ENCODE measurements at regions not wholly inside any gene's neighbourhood (a gene's known extent, or its start where the extent isn't known, plus 50 kb on each side); places are given as distances from the start of the nearest gene placed in this dataset.

DNA sequence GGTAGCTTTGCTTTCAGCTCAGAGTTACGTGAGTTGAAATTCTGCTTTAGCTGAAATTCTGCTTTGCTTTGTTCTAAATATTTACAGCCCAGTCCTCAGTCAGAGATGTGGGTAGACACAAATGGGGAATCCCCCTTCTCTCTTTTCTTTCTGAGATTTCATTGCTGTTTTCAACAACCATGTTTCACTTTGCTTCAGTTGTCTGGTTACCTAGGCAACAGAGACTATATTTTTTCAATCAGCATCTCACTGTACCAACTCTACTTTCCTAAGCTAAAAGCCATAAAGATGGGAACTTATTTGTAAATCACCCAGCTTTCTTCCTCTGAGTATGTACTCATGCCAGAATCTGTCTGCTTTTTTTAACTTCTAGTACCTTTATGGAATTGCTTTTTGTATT is 509.0 kb downstream of the OLFM4 start:
- Histone ChIP-seq H3K36me3 (ENCODE audit: control insufficient read depth in 5 of 5, insufficient read depth in 5 of 5, low read length in 5 of 5) (no peaks in the 10 kb centered on the region), H3K27me3 (ENCODE audit: control insufficient read depth in 5 of 5, insufficient read depth in 4 of 5, low read length in 5 of 5) (no peaks in the 10 kb centered on the region), H3K4me1 (ENCODE audit: control insufficient read depth in 5 of 5, insufficient read depth in 5 of 5, low read length in 5 of 5) (no peaks in the 10 kb centered on the region), H3K27ac (ENCODE audit: low read depth, low read length) (no peak overlapping the region), H3K9ac (ENCODE audit: low read length in 5 of 5) (no peak overlapping the region), H3K9me3 (ENCODE audit: control insufficient read depth in 5 of 5, low read length in 5 of 5) (peaks cover 0 to 2% (median 0%) of the 10 kb centered on the region in 5 donors), H3K4me3 (ENCODE audit: low read depth in 1 of 5, low read length in 5 of 5) (no peak overlapping the region)

DNA sequence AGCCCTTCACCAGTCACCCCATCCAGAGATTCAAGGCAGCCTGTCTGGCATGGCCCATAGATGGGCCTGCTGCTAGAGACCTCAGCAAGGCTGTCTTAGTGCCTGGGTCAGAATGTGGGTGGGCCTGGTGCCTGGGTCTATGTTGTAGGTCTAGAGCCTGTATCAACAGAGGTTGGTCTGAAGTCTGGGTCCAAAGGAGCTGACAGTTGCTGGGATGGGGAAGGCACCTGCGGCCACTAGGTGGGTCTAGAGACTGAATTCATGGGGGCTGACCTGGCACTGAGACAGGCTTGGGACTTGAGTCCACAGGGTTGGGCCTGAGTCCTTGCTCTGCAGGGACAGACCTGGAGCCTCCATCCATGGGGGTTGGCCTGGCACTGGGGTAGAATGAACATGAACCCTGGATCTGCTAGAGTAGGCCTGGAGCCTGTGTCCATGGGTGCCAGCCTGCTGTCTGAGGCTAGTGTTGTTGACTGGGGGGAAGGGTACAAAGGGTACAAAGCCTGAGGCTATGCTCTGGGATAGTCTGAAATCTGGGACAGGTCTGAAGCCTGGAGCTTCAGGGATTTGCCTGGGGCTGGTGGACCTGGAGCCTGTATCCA is 516.8 kb downstream of the OLFM4 start:
- Histone ChIP-seq H3K27me3 (ENCODE audit: control insufficient read depth in 5 of 5, insufficient read depth in 4 of 5, low read length in 5 of 5) (no peaks in the 10 kb centered on the region), H3K4me3 (ENCODE audit: low read depth in 1 of 5, low read length in 5 of 5) (no peak overlapping the region), H3K9ac (ENCODE audit: low read length in 5 of 5) (no peak overlapping the region), H3K27ac (ENCODE audit: low read depth, low read length) (no peak overlapping the region), H3K4me1 (ENCODE audit: control insufficient read depth in 5 of 5, insufficient read depth in 5 of 5, low read length in 5 of 5) (no peaks in the 10 kb centered on the region), H3K9me3 (ENCODE audit: control insufficient read depth in 5 of 5, low read length in 5 of 5) (peaks cover 0 to 7% (median 4%) of the 10 kb centered on the region in 5 donors), H3K36me3 (ENCODE audit: control insufficient read depth in 5 of 5, insufficient read depth in 5 of 5, low read length in 5 of 5) (no peaks in the 10 kb centered on the region)

GRCh38 chr13:53560556-53560955 is 531.9 kb downstream of the OLFM4 start:
- no peaks in the 10 kb centered on the region for H3K4me1 ChIP-seq (ENCODE audit: control insufficient read depth in 5 of 5, insufficient read depth in 5 of 5, low read length in 5 of 5)
- H3K9me3 ChIP-seq (ENCODE audit: control insufficient read depth in 5 of 5, low read length in 5 of 5): no peaks in the 10 kb centered on the region
- H3K27ac ChIP-seq (ENCODE audit: low read depth, low read length): no peak overlapping the region
- no peaks in the 10 kb centered on the region for H3K27me3 ChIP-seq (ENCODE audit: control insufficient read depth in 5 of 5, insufficient read depth in 4 of 5, low read length in 5 of 5)
- H3K4me3 ChIP-seq (ENCODE audit: low read depth in 1 of 5, low read length in 5 of 5): no peak overlapping the region
- H3K9ac ChIP-seq (ENCODE audit: low read length in 5 of 5): no peak overlapping the region
- H3K36me3 ChIP-seq (ENCODE audit: control insufficient read depth in 5 of 5, insufficient read depth in 5 of 5, low read length in 5 of 5): no peaks in the 10 kb centered on the region

GRCh38 chr13:53562419-53562818 is 533.8 kb downstream of the OLFM4 start:
- Histone ChIP-seq H3K27ac (ENCODE audit: low read depth, low read length) (no peak overlapping the region), H3K9ac (ENCODE audit: low read length in 5 of 5) (no peak overlapping the region), H3K36me3 (ENCODE audit: control insufficient read depth in 5 of 5, insufficient read depth in 5 of 5, low read length in 5 of 5) (no peaks in the 10 kb centered on the region), H3K27me3 (ENCODE audit: control insufficient read depth in 5 of 5, insufficient read depth in 4 of 5, low read length in 5 of 5) (no peaks in the 10 kb centered on the region), H3K9me3 (ENCODE audit: control insufficient read depth in 5 of 5, low read length in 5 of 5) (no peaks in the 10 kb centered on the region), H3K4me1 (ENCODE audit: control insufficient read depth in 5 of 5, insufficient read depth in 5 of 5, low read length in 5 of 5) (no peaks in the 10 kb centered on the region), H3K4me3 (ENCODE audit: low read depth in 1 of 5, low read length in 5 of 5) (no peak overlapping the region)

GRCh38 chr13:53568491-53568890 is 539.9 kb downstream of the OLFM4 start:
- Histone ChIP-seq H3K4me3 (ENCODE audit: low read depth in 1 of 5, low read length in 5 of 5) (no peak overlapping the region), H3K27me3 (ENCODE audit: control insufficient read depth in 5 of 5, insufficient read depth in 4 of 5, low read length in 5 of 5) (no peaks in the 10 kb centered on the region), H3K4me1 (ENCODE audit: control insufficient read depth in 5 of 5, insufficient read depth in 5 of 5, low read length in 5 of 5) (no peaks in the 10 kb centered on the region), H3K36me3 (ENCODE audit: control insufficient read depth in 5 of 5, insufficient read depth in 5 of 5, low read length in 5 of 5) (no peaks in the 10 kb centered on the region), H3K27ac (ENCODE audit: low read depth, low read length) (no peak overlapping the region), H3K9ac (ENCODE audit: low read length in 5 of 5) (no peak overlapping the region), H3K9me3 (ENCODE audit: control insufficient read depth in 5 of 5, low read length in 5 of 5) (no peaks in the 10 kb centered on the region)

DNA sequence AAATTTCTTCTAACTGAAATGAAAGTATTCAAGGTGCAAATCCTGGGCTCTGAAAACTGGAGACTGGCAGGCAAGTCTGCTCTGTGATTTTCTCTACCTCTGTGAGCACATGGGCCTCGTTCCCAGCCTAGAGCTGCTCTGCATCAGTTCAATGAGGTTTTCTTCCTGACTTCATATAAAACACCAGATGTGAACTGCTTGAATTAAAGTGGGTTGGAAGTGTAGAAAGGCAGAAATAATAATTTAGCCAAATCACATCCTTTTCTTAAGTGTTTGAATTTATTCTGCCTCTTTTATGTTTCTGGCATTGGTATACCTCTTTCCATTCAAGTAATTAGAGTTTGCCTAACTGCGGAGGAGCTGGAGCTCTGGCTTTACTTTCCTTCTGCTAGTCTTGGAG is 540.8 kb downstream of the OLFM4 start:
- H3K4me3 ChIP-seq (ENCODE audit: low read depth in 1 of 5, low read length in 5 of 5): no peak overlapping the region
- H3K27ac ChIP-seq (ENCODE audit: low read depth, low read length): no peak overlapping the region
- H3K4me1 ChIP-seq (ENCODE audit: control insufficient read depth in 5 of 5, insufficient read depth in 5 of 5, low read length in 5 of 5): no peaks in the 10 kb centered on the region
- no peaks in the 10 kb centered on the region for H3K27me3 ChIP-seq (ENCODE audit: control insufficient read depth in 5 of 5, insufficient read depth in 4 of 5, low read length in 5 of 5)
- H3K9ac ChIP-seq (ENCODE audit: low read length in 5 of 5): no peak overlapping the region
- H3K9me3 ChIP-seq (ENCODE audit: control insufficient read depth in 5 of 5, low read length in 5 of 5): no peaks in the 10 kb centered on the region
- H3K36me3 ChIP-seq (ENCODE audit: control insufficient read depth in 5 of 5, insufficient read depth in 5 of 5, low read length in 5 of 5): no peaks in the 10 kb centered on the region

DNA sequence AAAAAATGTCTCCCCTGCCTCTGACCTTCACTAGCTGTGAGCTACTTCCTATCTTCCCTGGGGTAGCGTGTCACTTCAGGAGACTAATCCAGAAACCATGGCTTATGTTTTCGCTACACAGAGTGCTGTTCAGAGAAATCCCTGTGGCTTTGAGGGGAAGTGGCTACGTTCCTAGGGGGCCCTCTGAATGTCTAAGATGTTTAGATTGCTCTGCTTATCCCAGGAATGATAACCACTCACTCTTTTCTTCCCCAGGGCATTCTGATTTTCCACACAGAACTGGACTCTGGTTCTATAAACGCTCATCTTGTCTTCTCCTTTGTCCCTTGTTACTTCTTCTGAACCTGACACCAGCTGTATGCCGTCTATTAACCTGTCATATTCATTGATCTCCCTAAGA is 572.5 kb downstream of the OLFM4 start:
- H3K4me3 ChIP-seq (ENCODE audit: low read depth in 1 of 5, low read length in 5 of 5): no peak overlapping the region
- no peaks in the 10 kb centered on the region for H3K36me3 ChIP-seq (ENCODE audit: control insufficient read depth in 5 of 5, insufficient read depth in 5 of 5, low read length in 5 of 5)
- no peaks in the 10 kb centered on the region for H3K27me3 ChIP-seq (ENCODE audit: control insufficient read depth in 5 of 5, insufficient read depth in 4 of 5, low read length in 5 of 5)
- no peak overlapping the region for H3K27ac ChIP-seq (ENCODE audit: low read depth, low read length)
- no peak overlapping the region for H3K9ac ChIP-seq (ENCODE audit: low read length in 5 of 5)
- H3K4me1 ChIP-seq (ENCODE audit: control insufficient read depth in 5 of 5, insufficient read depth in 5 of 5, low read length in 5 of 5): no peaks in the 10 kb centered on the region
- H3K9me3 ChIP-seq (ENCODE audit: control insufficient read depth in 5 of 5, low read length in 5 of 5): peaks cover 0 to 2% (median 0%) of the 10 kb centered on the region in 5 donors

DNA sequence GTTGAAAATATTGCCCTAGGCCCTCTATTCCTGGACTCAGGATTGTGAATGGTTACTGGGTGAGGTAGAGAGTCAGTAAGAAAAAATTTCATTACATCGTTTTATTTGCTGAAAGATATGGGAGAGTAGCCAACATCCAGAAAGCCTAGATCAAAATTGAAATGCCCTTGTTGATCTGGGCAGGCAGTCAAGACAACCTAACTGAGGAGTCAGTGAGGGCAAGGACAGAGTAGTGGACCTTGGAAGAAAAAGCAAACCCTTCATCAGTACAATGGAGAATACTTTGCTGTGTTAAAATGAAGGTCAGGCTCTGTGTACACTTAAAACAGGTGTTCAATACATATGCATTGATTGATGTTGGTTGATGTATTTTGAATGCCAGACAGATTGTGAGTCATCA is 576.7 kb downstream of the OLFM4 start:
- no peaks in the 10 kb centered on the region for H3K36me3 ChIP-seq (ENCODE audit: control insufficient read depth in 5 of 5, insufficient read depth in 5 of 5, low read length in 5 of 5)
- H3K4me3 ChIP-seq (ENCODE audit: low read depth in 1 of 5, low read length in 5 of 5): no peak overlapping the region
- no peak overlapping the region for H3K9ac ChIP-seq (ENCODE audit: low read length in 5 of 5)
- H3K27me3 ChIP-seq (ENCODE audit: control insufficient read depth in 5 of 5, insufficient read depth in 4 of 5, low read length in 5 of 5): no peaks in the 10 kb centered on the region
- H3K27ac ChIP-seq (ENCODE audit: low read depth, low read length): no peak overlapping the region
- H3K4me1 ChIP-seq (ENCODE audit: control insufficient read depth in 5 of 5, insufficient read depth in 5 of 5, low read length in 5 of 5): no peaks in the 10 kb centered on the region
- peaks cover 0 to 2% (median 0%) of the 10 kb centered on the region in 5 donors for H3K9me3 ChIP-seq (ENCODE audit: control insufficient read depth in 5 of 5, low read length in 5 of 5)

DNA sequence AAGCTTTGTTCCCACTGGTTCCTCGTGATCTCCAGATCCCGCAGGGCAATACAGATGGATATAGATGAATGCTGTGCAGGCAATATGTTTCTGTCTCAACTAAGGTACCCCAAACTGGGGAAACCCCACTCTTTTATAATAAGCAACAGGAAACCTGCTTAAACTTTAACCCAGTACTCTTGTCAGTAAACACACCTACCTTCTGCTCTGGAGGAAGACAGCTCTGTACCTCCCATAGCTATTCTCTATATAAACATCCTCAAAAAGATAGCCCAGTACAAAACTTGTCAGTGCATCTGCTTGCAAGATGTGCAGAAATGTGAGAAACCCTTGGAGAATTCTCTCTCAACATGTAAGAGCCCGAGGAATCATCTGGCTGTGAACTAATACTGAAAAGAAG is 583.6 kb downstream of the OLFM4 start:
- H3K9me3 ChIP-seq (ENCODE audit: control insufficient read depth in 5 of 5, low read length in 5 of 5): no peaks in the 10 kb centered on the region
- no peak overlapping the region for H3K9ac ChIP-seq (ENCODE audit: low read length in 5 of 5)
- no peaks in the 10 kb centered on the region for H3K27me3 ChIP-seq (ENCODE audit: control insufficient read depth in 5 of 5, insufficient read depth in 4 of 5, low read length in 5 of 5)
- H3K27ac ChIP-seq (ENCODE audit: low read depth, low read length): no peak overlapping the region
- no peaks in the 10 kb centered on the region for H3K4me1 ChIP-seq (ENCODE audit: control insufficient read depth in 5 of 5, insufficient read depth in 5 of 5, low read length in 5 of 5)
- H3K4me3 ChIP-seq (ENCODE audit: low read depth in 1 of 5, low read length in 5 of 5): no peak overlapping the region
- H3K36me3 ChIP-seq (ENCODE audit: control insufficient read depth in 5 of 5, insufficient read depth in 5 of 5, low read length in 5 of 5): no peaks in the 10 kb centered on the region

DNA sequence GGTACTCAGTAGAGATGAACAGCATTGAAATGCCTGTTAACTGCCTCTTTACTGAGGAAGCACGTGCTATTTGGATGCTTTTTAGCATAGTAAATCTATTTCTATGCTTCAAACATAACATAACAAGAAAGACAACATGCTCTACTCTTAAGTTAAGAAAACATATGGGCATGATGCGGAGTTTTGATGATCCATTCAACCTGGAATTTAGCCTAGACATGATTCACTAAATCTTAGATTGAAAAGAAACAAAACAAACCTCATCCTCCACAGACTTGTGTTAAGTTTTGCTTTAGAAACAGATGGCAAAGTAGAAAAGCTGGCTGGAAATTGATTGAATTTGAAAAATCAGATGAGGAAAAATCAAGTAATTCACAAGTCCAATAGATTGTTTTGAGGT is 593.8 kb downstream of the OLFM4 start:
- Histone ChIP-seq H3K4me1 (ENCODE audit: control insufficient read depth in 5 of 5, insufficient read depth in 5 of 5, low read length in 5 of 5) (no peaks in the 10 kb centered on the region), H3K27me3 (ENCODE audit: control insufficient read depth in 5 of 5, insufficient read depth in 4 of 5, low read length in 5 of 5) (no peaks in the 10 kb centered on the region), H3K9ac (ENCODE audit: low read length in 5 of 5) (no peak overlapping the region), H3K4me3 (ENCODE audit: low read depth in 1 of 5, low read length in 5 of 5) (no peak overlapping the region), H3K36me3 (ENCODE audit: control insufficient read depth in 5 of 5, insufficient read depth in 5 of 5, low read length in 5 of 5) (no peaks in the 10 kb centered on the region), H3K27ac (ENCODE audit: low read depth, low read length) (no peak overlapping the region), H3K9me3 (ENCODE audit: control insufficient read depth in 5 of 5, low read length in 5 of 5) (no peaks in the 10 kb centered on the region)

- no peaks in the 10 kb centered on the region for H3K4me1 ChIP-seq (ENCODE audit: control insufficient read depth in 5 of 5, insufficient read depth in 5 of 5, low read length in 5 of 5)
- no peak overlapping the region for H3K9ac ChIP-seq (ENCODE audit: low read length in 5 of 5)
- H3K27ac ChIP-seq (ENCODE audit: low read depth, low read length): no peak overlapping the region
- no peak overlapping the region for H3K4me3 ChIP-seq (ENCODE audit: low read depth in 1 of 5, low read length in 5 of 5)
- no peaks in the 10 kb centered on the region for H3K9me3 ChIP-seq (ENCODE audit: control insufficient read depth in 5 of 5, low read length in 5 of 5)
- no peaks in the 10 kb centered on the region for H3K36me3 ChIP-seq (ENCODE audit: control insufficient read depth in 5 of 5, insufficient read depth in 5 of 5, low read length in 5 of 5)
- no peaks in the 10 kb centered on the region for H3K27me3 ChIP-seq (ENCODE audit: control insufficient read depth in 5 of 5, insufficient read depth in 4 of 5, low read length in 5 of 5)
Measured at GRCh38 chr13:53623146-53623545, 594.5 kb downstream of the OLFM4 start.
